GM12878 (cell line): ENCODE measurements at regions not wholly inside any gene's neighbourhood (a gene's known extent, or its start where the extent isn't known, plus 50 kb on each side); places are given as distances from the start of the nearest gene placed in this dataset.

ENCODE experiments used
- ATAC-seq: fragments of 200-7000 bp; cut with Tn5 transposase; 3 replicates; pipeline ENCODE4 v1.9.1; 2020; ENCODE audit warnings: mild to moderate bottlenecking, moderate library complexity
- BruUV-seq: library from RNA; stranded (reverse); fragments of 400-500 nt; replicated peaks from 2 replicates; lab custom pipeline; 2021; lab: Mats Ljungman, UMichigan
- CTCF ChIA-PET: fragments of 300-600 bp; sonication (Branson Sonifier 250); formaldehyde crosslinking; extraction: SDS; loops from one replicate; lab custom pipeline; 2021; ENCODE audit warnings: inconsistent platforms; lab: Yijun Ruan, JAX
- POLR2A ChIA-PET: fragments of 350-600 bp; formaldehyde crosslinking; extraction: SDS; loops from one replicate; lab custom pipeline; 2021; ENCODE audit warnings: inconsistent platforms; lab: Charles Lee
- RAD21 ChIA-PET: fragments of 300-600 bp; sonication (Branson Sonifier 250); formaldehyde crosslinking; loops from one replicate; lab custom pipeline; 2023; ENCODE audit warnings: antibody characterized with exemption; ENCODE audit not compliant: unreplicated experiment; lab: Charles Lee
- SMC1A ChIA-PET: fragments of 300-600 bp; sonication (Branson Sonifier 250); formaldehyde crosslinking; loops from one replicate; lab custom pipeline; 2023; ENCODE audit not compliant: unreplicated experiment, uncharacterized antibody; lab: Charles Lee
- DNase-seq: peaks from one replicate; pipeline ENCODE4 v3.0.0-alpha.2; 2011; ENCODE audit warnings: low read depth, low spot score
- FAIRE-seq: peaks from 3 replicates; lab custom pipeline; 2011; peaks lifted over from hg19 to GRCh38; lab: Jason Lieb, UNC
- H2AFZ ChIP-seq: 2 replicates; pipeline ENCODE4 v1.6.0; 2011; ENCODE audit warnings: low read depth, low read length, control low read depth; ENCODE audit not compliant: control insufficient read depth
- H3K27ac ChIP-seq: 2 replicates; pipeline ENCODE4 v1.5.1; 2011; ENCODE audit warnings: control low read depth; ENCODE audit not compliant: control insufficient read depth, insufficient read depth
- H3K27me3 ChIP-seq, 2 experiments: replicated peaks in 1 of 2; 2 replicates each; pipeline versions ENCODE4 v1.6.0 to v1.6.1; 2011; ENCODE audit warnings: low read length in 1 of 2; ENCODE audit not compliant: control insufficient read depth in 2 of 2, insufficient read depth in 2 of 2
- H3K36me3 ChIP-seq, 2 experiments: 2 replicates each; pipeline ENCODE4 v1.5.1; 2011; ENCODE audit warnings: low read length in 1 of 2; ENCODE audit not compliant: control insufficient read depth in 2 of 2, insufficient read depth in 2 of 2
- H3K4me1 ChIP-seq: 2 replicates; pipeline ENCODE4 v1.6.1; 2011; ENCODE audit warnings: mild to moderate bottlenecking, low read length, moderate library complexity, mixed read lengths; ENCODE audit not compliant: control insufficient read depth, insufficient read depth
- H3K4me2 ChIP-seq: 2 replicates; pipeline ENCODE4 v1.6.0; 2011; ENCODE audit warnings: control low read depth; ENCODE audit not compliant: control insufficient read depth, insufficient read depth
- H3K4me3 ChIP-seq: fragments of 200-600 bp; sonication (generic); 2 replicates; pipeline ENCODE4 v1.5.1; 2016
- H3K79me2 ChIP-seq: 2 replicates; pipeline ENCODE4 v1.6.0; 2011; ENCODE audit warnings: low read length; ENCODE audit not compliant: control insufficient read depth, insufficient read depth
- H3K9ac ChIP-seq: 2 replicates; pipeline ENCODE4 v1.8.0; 2011; ENCODE audit warnings: low read length, control low read depth, mixed read lengths; ENCODE audit not compliant: control insufficient read depth, insufficient read depth
- H3K9me3 ChIP-seq: replicated peaks from 3 replicates; pipeline ENCODE4 v1.5.1; 2011; ENCODE audit warnings: mild to moderate bottlenecking, low read length; ENCODE audit not compliant: control insufficient read depth, insufficient read depth
- H4K20me1 ChIP-seq: 2 replicates; pipeline ENCODE4 v1.6.0; 2011; ENCODE audit not compliant: control insufficient read depth, insufficient read depth
- EED ChIP-seq: sonication (generic); IDR thresholded peaks from 2 replicates; pipeline ENCODE4 v1.6.1; 2016; ENCODE audit warnings: antibody characterized with exemption, low read depth
- ZBED1 ChIP-seq: IDR thresholded peaks from 2 replicates; pipeline ENCODE4 v1.6.1; 2016; ENCODE audit warnings: borderline replicate concordance
- WGBS: methylation state at CpG from one replicate; pipeline ENCODE4 v1.1.6; 2016; ENCODE audit warnings: low lambda C conversion rate; ENCODE audit not compliant: insufficient replicate concordance, insufficient coverage; ENCODE audit errors: missing lambda C conversion rate; 5-methylcytosine and 5-hydroxymethylcytosine counted together
- in situ Hi-C: fragments of 300-500 bp; cut with MboI; formaldehyde crosslinking; loops from 9 replicates; pipeline ENCODE4 v1.14.3; 2018; ENCODE audit warnings: mixed read lengths
- intact Hi-C: fragments of 100-400 bp; cut with micrococcal nuclease; formaldehyde crosslinking; loops from one replicate; pipeline ENCODE4 v1.14.2; 2022; ENCODE audit not compliant: unreplicated experiment
- TF ChIP-seq, protein P1 (sequence below): fragments of 450-650 bp; IDR thresholded peaks from 2 replicates; pipeline ENCODE4 v1.6.1; 2016; ENCODE audit warnings: mild to moderate bottlenecking
- TF ChIP-seq, protein P2 (sequence below): IDR thresholded peaks from 2 replicates; pipeline ENCODE4 v1.6.1; 2011; ENCODE audit warnings: low read depth, low read length, improper control_type of control experiment, borderline replicate concordance
- TF ChIP-seq, protein P3 (sequence below): IDR thresholded peaks from 2 replicates; pipeline ENCODE4 v1.6.1; 2011; ENCODE audit warnings: borderline replicate concordance, low read depth, mild to moderate bottlenecking, moderate library complexity, low read length; ENCODE audit not compliant: insufficient read depth, poor library complexity, severe bottlenecking

DNA sequence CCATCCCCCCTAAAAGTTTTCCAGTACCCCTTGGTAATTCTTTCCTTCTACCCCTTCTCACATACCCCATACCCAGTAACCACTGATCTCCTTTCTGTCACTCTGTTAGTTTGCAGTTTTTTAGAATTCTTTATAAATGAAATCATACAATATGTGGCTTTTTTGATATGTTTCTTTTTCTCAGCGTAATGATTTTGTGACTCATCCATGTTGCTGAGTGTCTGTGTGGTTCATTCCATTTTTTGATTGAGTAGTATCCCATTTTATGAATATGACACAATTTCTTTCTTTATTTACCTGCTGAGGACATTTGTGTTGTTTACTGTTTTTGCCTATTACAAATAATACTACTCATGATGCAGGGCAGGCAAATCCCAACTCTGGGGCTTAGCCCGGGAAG is 1605.3 kb downstream of the BRINP3 start:
- H4K20me1 ChIP-seq, result no peaks in the 10 kb centered on the region
- intact Hi-C loops, result no loop called here
- no peaks in the 10 kb centered on the region for H3K79me2 ChIP-seq
- SMC1A ChIA-PET, result no interaction called here
- POLR2A ChIA-PET, result no interaction called here
- RAD21 ChIA-PET, result no interaction called here
- no peak overlapping the region for H3K9ac ChIP-seq
- WGBS, result 0% methylated on average over 2 of the region's 2 CpGs
- no peaks in the 10 kb centered on the region for H3K9me3 ChIP-seq
- H3K4me2 ChIP-seq, result no peak overlapping the region
- no peak for ATAC-seq
- no peaks in the 10 kb centered on the region for H3K4me1 ChIP-seq
- no peak overlapping the region for H2AFZ ChIP-seq
- no peaks in the 10 kb centered on the region for H3K27me3 ChIP-seq
- DNase-seq, result no peak
- no TSS peak for BruUV-seq
- no peaks in the 10 kb centered on the region for H3K36me3 ChIP-seq
- TF ChIP-seq ZBED1 (no peak), EED (no peak)
- TF ChIP-seq, protein P1, sequence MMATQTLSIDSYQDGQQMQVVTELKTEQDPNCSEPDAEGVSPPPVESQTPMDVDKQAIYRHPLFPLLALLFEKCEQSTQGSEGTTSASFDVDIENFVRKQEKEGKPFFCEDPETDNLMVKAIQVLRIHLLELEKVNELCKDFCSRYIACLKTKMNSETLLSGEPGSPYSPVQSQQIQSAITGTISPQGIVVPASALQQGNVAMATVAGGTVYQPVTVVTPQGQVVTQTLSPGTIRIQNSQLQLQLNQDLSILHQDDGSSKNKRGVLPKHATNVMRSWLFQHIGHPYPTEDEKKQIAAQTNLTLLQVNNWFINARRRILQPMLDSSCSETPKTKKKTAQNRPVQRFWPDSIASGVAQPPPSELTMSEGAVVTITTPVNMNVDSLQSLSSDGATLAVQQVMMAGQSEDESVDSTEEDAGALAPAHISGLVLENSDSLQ, result no peak
- TF ChIP-seq, protein P2, sequence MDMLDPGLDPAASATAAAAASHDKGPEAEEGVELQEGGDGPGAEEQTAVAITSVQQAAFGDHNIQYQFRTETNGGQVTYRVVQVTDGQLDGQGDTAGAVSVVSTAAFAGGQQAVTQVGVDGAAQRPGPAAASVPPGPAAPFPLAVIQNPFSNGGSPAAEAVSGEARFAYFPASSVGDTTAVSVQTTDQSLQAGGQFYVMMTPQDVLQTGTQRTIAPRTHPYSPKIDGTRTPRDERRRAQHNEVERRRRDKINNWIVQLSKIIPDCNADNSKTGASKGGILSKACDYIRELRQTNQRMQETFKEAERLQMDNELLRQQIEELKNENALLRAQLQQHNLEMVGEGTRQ, result no peak
- TF ChIP-seq, protein P3, sequence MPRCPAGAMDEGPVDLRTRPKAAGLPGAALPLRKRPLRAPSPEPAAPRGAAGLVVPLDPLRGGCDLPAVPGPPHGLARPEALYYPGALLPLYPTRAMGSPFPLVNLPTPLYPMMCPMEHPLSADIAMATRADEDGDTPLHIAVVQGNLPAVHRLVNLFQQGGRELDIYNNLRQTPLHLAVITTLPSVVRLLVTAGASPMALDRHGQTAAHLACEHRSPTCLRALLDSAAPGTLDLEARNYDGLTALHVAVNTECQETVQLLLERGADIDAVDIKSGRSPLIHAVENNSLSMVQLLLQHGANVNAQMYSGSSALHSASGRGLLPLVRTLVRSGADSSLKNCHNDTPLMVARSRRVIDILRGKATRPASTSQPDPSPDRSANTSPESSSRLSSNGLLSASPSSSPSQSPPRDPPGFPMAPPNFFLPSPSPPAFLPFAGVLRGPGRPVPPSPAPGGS, result no peak
- FAIRE-seq, result no peak
- in situ Hi-C loops, result no loop called here
- H3K27ac ChIP-seq, result no peak overlapping the region
- no peak overlapping the region for H3K4me3 ChIP-seq
- CTCF ChIA-PET, result no interaction called here
